HepG2 (cell line): ENCODE measurements at regions not wholly inside any gene's neighbourhood (a gene's known extent, or its start where the extent isn't known, plus 50 kb on each side); places are given as distances from the start of the nearest gene placed in this dataset.

Source experiments
- ATAC-seq: fragments of 200-7000 bp; cut with Tn5 transposase; 3 replicates; pipeline ENCODE4 v1.9.1; 2020; ENCODE audit warnings: mild to moderate bottlenecking, moderate library complexity
- BruUV-seq: library from RNA; stranded (reverse); fragments of 400-500 nt; replicated peaks from 2 replicates; lab custom pipeline; 2021; lab: Mats Ljungman, UMichigan
- CTCF ChIA-PET: fragments of 300-600 bp; formaldehyde crosslinking; extraction: SDS; loops from one replicate; lab custom pipeline; 2021; ENCODE audit warnings: low total read pairs, inconsistent platforms, low intra/inter-chr PET ratio; lab: Yijun Ruan, JAX
- POLR2A ChIA-PET: fragments of 350-600 bp; sonication (Branson Sonifier 250); formaldehyde crosslinking; loops from one replicate; lab custom pipeline; 2020; ENCODE audit warnings: antibody characterized with exemption, inconsistent platforms; lab: Yijun Ruan, JAX
- DNase-seq: peaks from one replicate; pipeline ENCODE4 v3.0.0-alpha.2; 2015; ENCODE audit warnings: low spot score
- FAIRE-seq: peaks from 3 replicates; lab custom pipeline; 2011; peaks lifted over from hg19 to GRCh38; lab: Jason Lieb, UNC
- H2AFZ ChIP-seq: one replicate; pipeline ENCODE4 v1.6.1; 2011; ENCODE audit warnings: low read length, inconsistent platforms
- H3K27ac ChIP-seq: fragments of 300-600 bp; 3 replicates; pipeline ENCODE4 v1.8.0; 2011; ENCODE audit warnings: mixed run types, mild to moderate bottlenecking, mixed read lengths, low read length, inconsistent platforms; ENCODE audit not compliant: insufficient read depth; ENCODE audit errors: extremely low read length
- H3K27me3 ChIP-seq, 2 experiments: fragments of 200-600 bp in 1 of 2; 2 replicates in 1 of 2; 3 replicates in 1 of 2; pipeline versions ENCODE4 v1.6.0 to v1.8.0; 2011; ENCODE audit warnings: low read length in 2 of 2, mild to moderate bottlenecking in 2 of 2, moderate library complexity in 2 of 2, inconsistent platforms in 1 of 2; ENCODE audit not compliant: insufficient read depth in 2 of 2, control insufficient read depth in 1 of 2
- H3K36me3 ChIP-seq, 2 experiments: fragments of 200-600 bp in 1 of 2; replicated peaks in 1 of 2; 2 replicates in 1 of 2; 3 replicates in 1 of 2; pipeline versions ENCODE4 v1.5.1 to v1.8.0; 2011; ENCODE audit warnings: low read length in 2 of 2, inconsistent platforms in 1 of 2; ENCODE audit not compliant: insufficient read depth in 2 of 2, control insufficient read depth in 1 of 2
- H3K4me1 ChIP-seq: 2 replicates; pipeline ENCODE4 v1.5.1; 2012; ENCODE audit warnings: low read length, inconsistent platforms; ENCODE audit not compliant: insufficient read depth
- H3K4me2 ChIP-seq: 2 replicates; pipeline ENCODE4 v1.6.0; 2011; ENCODE audit warnings: low read depth, low read length, inconsistent platforms
- H3K4me3 ChIP-seq, 3 experiments: fragments of 200-600 bp in 1 of 3; sonication (generic), shearing (Covaris generic) in 1 of 3; replicated peaks in 1 of 3; 2 replicates each; pipeline ENCODE4 v1.5.1; 2011 to 2016; ENCODE audit warnings: low read length in 3 of 3, inconsistent platforms in 2 of 3, low read depth in 2 of 3, mild to moderate bottlenecking in 2 of 3, control low read depth in 1 of 3, mixed read lengths in 1 of 3; ENCODE audit not compliant: insufficient read depth in 1 of 3
- H3K79me2 ChIP-seq: one replicate; pipeline ENCODE4 v1.6.1; 2011; ENCODE audit warnings: low read length, inconsistent platforms; ENCODE audit not compliant: insufficient read depth
- H3K9ac ChIP-seq: 2 replicates; pipeline ENCODE4 v1.6.0; 2011; ENCODE audit warnings: mild to moderate bottlenecking, low read depth, low read length, inconsistent platforms; ENCODE audit not compliant: insufficient read depth
- H3K9me3 ChIP-seq: 2 replicates; pipeline ENCODE4 v1.5.1; 2012; ENCODE audit warnings: mild to moderate bottlenecking, low read length
- H4K20me1 ChIP-seq: 2 replicates; pipeline ENCODE4 v1.6.0; 2011; ENCODE audit warnings: inconsistent platforms, mild to moderate bottlenecking, low read length, moderate library complexity; ENCODE audit not compliant: insufficient read depth
- ATM ChIP-seq: fragments of 450-650 bp; IDR thresholded peaks from 2 replicates; pipeline ENCODE4 v1.7.1; 2017; ENCODE audit warnings: mild to moderate bottlenecking, borderline replicate concordance
- FOXA3 ChIP-seq: IDR thresholded peaks from 2 replicates; pipeline ENCODE4 v1.6.1; 2016; ENCODE audit warnings: missing genetic modification reagents, missing compliant biosample characterization
- GPN1 ChIP-seq: sonication (generic); formaldehyde crosslinking; IDR thresholded peaks from 2 replicates; pipeline ENCODE4 v1.5.1; 2020; ENCODE audit warnings: missing genetic modification reagents, borderline replicate concordance
- HOXA3 ChIP-seq: sonication (generic); formaldehyde crosslinking; IDR thresholded peaks from 2 replicates; pipeline ENCODE4 v1.5.0; 2020; ENCODE audit warnings: missing genetic modification reagents
- HOXA9 ChIP-seq: sonication (generic); formaldehyde crosslinking; IDR thresholded peaks from 2 replicates; pipeline ENCODE4 v1.8.1; 2022; ENCODE audit warnings: missing genetic modification reagents, mild to moderate bottlenecking, moderate library complexity, borderline replicate concordance
- NR2F2 ChIP-seq: IDR thresholded peaks from 2 replicates; pipeline ENCODE4 v1.6.1; 2012; ENCODE audit warnings: low read depth, inconsistent platforms, borderline replicate concordance
- REL ChIP-seq: sonication (generic); formaldehyde crosslinking; conservative IDR thresholded peaks from 2 replicates; pipeline ENCODE4 v1.8.0; 2022; ENCODE audit warnings: mild to moderate bottlenecking, missing genetic modification reagents, moderate library complexity
- TOE1 ChIP-seq: sonication (generic); formaldehyde crosslinking; IDR thresholded peaks from 2 replicates; pipeline ENCODE4 v1.4.0; 2020; ENCODE audit warnings: mild to moderate bottlenecking, missing genetic modification reagents
- ZNF282 ChIP-seq: fragments of 450-650 bp; IDR thresholded peaks from 2 replicates; pipeline ENCODE4 v1.6.1; 2018; ENCODE audit not compliant: partially characterized antibody
- ZNF816 ChIP-seq: sonication (generic); formaldehyde crosslinking; IDR thresholded peaks from 2 replicates; pipeline ENCODE4 v1.8.0; 2022; ENCODE audit warnings: missing genetic modification reagents, mild to moderate bottlenecking, borderline replicate concordance
- WGBS: methylation state at CpG from one replicate; pipeline ENCODE4 v1.1.6; 2017; ENCODE audit warnings: low lambda C conversion rate; 5-methylcytosine and 5-hydroxymethylcytosine counted together
- in situ Hi-C: cut with HindIII; loops from 2 replicates; pipeline ENCODE4 v1.10.0; 2017; ENCODE audit warnings: low pct_unique_long_range_greater_than_20kb; ENCODE audit not compliant: extremely low pct_ligation_motif_present
- intact Hi-C: fragments of 100-400 bp; cut with micrococcal nuclease; formaldehyde crosslinking; loops from one replicate; pipeline ENCODE4 v1.10.0; 2022; ENCODE audit not compliant: unreplicated experiment
- TF ChIP-seq, protein P1 (sequence below): sonication (generic); formaldehyde crosslinking; IDR thresholded peaks from one replicate; pipeline ENCODE4 v1.5.1; 2020; ENCODE audit warnings: mild to moderate bottlenecking, missing genetic modification reagents; ENCODE audit errors: not compliant biosample characterization
- TF ChIP-seq, protein P2 (sequence below): sonication (generic); formaldehyde crosslinking; IDR thresholded peaks from 2 replicates; pipeline ENCODE4 v1.5.1; 2020; ENCODE audit warnings: mild to moderate bottlenecking, missing genetic modification reagents, moderate library complexity

DNA sequence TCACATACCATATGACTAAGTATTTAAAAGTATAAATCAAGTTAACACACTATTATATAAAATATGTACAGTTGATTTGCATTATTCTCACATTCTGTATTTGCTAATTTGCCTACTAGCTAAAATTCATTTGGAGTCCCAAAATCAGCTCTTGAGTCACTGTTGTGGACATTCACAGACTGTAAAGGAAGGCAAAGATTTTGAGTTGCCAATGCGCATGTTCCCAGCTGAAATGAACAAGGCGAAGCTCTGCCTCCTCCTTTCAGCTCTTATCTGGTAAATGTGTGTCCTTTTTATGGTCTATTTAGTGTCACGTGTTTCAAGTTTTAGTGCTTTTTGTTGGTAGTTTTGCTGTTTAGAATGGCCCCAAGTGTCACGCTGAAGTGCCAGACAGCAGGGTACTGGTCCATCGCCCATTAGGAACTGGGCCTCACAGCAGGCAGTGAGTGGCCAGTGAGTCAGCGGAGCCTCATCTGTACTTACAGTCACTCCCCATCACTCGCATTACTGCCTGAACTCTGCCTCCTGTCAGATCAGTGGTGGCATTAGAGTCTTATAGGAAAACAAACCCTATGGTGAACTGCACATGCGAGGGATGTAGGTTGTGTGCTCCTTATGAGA lies 87.2 kb upstream of the ADTRP start:
- FAIRE-seq, result no peak

More for the DNA sequence above, 87.2 kb upstream of the ADTRP start:
- Histone ChIP-seq H4K20me1 (no peaks in the 10 kb centered on the region), H3K4me3 (no peak overlapping the region), H3K27me3 (no peaks in the 10 kb centered on the region), H3K27ac (no peak overlapping the region), H3K79me2 (no peaks in the 10 kb centered on the region), H3K9ac (no peak overlapping the region), H2AFZ (no peak overlapping the region), H3K36me3 (no peaks in the 10 kb centered on the region), H3K4me1 (no peaks in the 10 kb centered on the region), H3K9me3 (no peaks in the 10 kb centered on the region), H3K4me2 (no peak overlapping the region)
- BruUV-seq, result no TSS peak
- ChIA-PET CTCF (no interaction called here), POLR2A (no interaction called here)
- TF ChIP-seq, protein P1, sequence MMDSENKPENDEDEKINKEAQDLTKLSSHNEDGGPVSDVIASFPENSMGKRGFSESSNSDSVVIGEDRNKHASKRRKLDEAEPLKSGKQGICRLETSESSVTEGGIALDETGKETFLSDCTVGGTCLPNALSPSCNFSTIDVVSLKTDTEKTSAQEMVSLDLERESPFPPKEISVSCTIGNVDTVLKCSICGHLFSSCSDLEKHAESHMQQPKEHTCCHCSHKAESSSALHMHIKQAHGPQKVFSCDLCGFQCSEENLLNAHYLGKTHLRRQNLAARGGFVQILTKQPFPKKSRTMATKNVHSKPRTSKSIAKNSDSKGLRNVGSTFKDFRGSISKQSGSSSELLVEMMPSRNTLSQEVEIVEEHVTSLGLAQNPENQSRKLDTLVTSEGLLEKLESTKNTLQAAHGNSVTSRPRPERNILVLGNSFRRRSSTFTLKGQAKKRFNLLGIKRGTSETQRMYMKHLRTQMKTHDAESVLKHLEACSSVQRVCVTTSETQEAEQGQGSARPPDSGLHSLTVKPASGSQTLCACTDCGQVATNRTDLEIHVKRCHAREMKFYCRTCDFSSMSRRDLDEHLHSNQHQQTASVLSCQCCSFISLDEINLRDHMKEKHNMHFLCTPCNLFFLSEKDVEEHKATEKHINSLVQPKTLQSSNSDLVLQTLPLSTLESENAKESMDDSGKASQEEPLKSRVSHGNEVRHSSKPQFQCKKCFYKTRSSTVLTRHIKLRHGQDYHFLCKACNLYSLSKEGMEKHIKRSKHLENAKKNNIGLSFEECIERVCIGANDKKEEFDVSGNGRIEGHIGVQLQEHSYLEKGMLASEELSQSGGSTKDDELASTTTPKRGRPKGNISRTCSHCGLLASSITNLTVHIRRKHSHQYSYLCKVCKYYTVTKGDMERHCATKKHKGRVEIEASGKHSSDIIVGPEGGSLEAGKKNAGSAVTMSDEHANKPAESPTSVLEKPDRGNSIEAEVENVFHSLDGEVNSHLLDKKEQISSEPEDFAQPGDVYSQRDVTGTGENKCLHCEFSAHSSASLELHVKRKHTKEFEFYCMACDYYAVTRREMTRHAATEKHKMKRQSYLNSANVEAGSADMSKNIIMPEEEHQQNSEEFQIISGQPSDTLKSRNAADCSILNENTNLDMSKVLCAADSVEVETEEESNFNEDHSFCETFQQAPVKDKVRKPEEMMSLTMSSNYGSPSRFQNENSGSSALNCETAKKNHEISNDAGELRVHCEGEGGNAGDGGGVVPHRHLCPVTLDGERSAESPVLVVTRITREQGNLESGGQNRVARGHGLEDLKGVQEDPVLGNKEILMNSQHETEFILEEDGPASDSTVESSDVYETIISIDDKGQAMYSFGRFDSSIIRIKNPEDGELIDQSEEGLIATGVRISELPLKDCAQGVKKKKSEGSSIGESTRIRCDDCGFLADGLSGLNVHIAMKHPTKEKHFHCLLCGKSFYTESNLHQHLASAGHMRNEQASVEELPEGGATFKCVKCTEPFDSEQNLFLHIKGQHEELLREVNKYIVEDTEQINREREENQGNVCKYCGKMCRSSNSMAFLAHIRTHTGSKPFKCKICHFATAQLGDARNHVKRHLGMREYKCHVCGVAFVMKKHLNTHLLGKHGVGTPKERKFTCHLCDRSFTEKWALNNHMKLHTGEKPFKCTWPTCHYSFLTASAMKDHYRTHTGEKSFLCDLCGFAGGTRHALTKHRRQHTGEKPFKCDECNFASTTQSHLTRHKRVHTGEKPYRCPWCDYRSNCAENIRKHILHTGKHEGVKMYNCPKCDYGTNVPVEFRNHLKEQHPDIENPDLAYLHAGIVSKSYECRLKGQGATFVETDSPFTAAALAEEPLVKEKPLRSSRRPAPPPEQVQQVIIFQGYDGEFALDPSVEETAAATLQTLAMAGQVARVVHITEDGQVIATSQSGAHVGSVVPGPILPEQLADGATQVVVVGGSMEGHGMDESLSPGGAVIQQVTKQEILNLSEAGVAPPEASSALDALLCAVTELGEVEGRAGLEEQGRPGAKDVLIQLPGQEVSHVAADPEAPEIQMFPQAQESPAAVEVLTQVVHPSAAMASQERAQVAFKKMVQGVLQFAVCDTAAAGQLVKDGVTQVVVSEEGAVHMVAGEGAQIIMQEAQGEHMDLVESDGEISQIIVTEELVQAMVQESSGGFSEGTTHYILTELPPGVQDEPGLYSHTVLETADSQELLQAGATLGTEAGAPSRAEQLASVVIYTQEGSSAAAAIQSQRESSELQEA (CRISPR knock-in tag), result no peak
- no peak for TF ChIP-seq HOXA9 (CRISPR knock-in tag)
- TF ChIP-seq NR2F2, result no peak
- no peak for TF ChIP-seq FOXA3 (CRISPR knock-in tag)
- no peak for TF ChIP-seq REL
- TF ChIP-seq, protein P2, sequence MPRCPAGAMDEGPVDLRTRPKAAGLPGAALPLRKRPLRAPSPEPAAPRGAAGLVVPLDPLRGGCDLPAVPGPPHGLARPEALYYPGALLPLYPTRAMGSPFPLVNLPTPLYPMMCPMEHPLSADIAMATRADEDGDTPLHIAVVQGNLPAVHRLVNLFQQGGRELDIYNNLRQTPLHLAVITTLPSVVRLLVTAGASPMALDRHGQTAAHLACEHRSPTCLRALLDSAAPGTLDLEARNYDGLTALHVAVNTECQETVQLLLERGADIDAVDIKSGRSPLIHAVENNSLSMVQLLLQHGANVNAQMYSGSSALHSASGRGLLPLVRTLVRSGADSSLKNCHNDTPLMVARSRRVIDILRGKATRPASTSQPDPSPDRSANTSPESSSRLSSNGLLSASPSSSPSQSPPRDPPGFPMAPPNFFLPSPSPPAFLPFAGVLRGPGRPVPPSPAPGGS, result no peak
- no peak for TF ChIP-seq GPN1
- no peak for TF ChIP-seq TOE1 (CRISPR knock-in tag)
- no peak for TF ChIP-seq HOXA3
- TF ChIP-seq ZNF282, result no peak
- no peak for TF ChIP-seq ATM
- no peak for TF ChIP-seq ZNF816 (CRISPR knock-in tag)
- in situ Hi-C loops, result no loop called here
- 61% methylated on average over 8 of the region's 8 CpGs for WGBS
- intact Hi-C loops, result no loop called here
- no peak for ATAC-seq
- no peak for DNase-seq
